Activated naive CD4-positive, alpha-beta T cell treated with anti-CD3 and anti-CD28 coated beads, Interleukin-2, amount 50 U/mL, for 24 hours (primary cell): ENCODE measurements at regions not wholly inside any gene's neighbourhood (a gene's known extent, or its start where the extent isn't known, plus 50 kb on each side); places are given as distances from the start of the nearest gene placed in this dataset.

ENCODE experiments used
- H3K27ac Mint-ChIP-seq: one replicate; pipeline ENCODE4 v1.8.0; 2021; ENCODE audit warnings: mild to moderate bottlenecking, mixed read lengths
- H3K27me3 Mint-ChIP-seq: one replicate; pipeline ENCODE4 v1.8.0; 2021; ENCODE audit warnings: mixed read lengths
- H3K36me3 Mint-ChIP-seq: one replicate; pipeline ENCODE4 v1.8.0; 2021; ENCODE audit warnings: mixed read lengths
- H3K4me1 Mint-ChIP-seq: one replicate; pipeline ENCODE4 v1.8.0; 2021; ENCODE audit warnings: mixed read lengths
- H3K4me3 Mint-ChIP-seq: one replicate; pipeline ENCODE4 v1.8.0; 2021; ENCODE audit warnings: mild to moderate bottlenecking, mixed read lengths
- H3K9me3 Mint-ChIP-seq: one replicate; pipeline ENCODE4 v1.8.0; 2021; ENCODE audit warnings: mixed read lengths

DNA sequence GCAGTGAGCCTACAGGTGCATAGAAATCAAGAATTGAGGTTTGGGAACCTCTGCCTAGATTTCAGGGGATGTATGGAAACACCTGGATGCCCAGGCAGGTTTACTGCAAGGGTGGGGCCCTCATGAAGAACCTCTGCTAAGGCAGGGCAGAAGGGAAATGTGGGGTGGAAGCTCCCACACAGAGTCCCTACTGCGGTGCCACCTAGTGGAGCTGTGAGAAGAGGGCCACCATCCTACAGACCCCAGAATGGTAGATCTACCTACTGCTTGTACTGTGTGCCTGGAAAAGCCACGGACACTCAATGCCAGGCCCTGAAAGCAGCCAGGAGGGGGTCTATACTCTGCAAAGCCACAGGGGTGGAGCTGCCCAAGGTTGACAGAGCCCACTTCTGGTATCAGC is 533.5 kb downstream of the GPAM start:
- Mint-ChIP-seq H3K27me3 (peaks cover 2% of the 10 kb centered on the region), H3K36me3 (no peaks in the 10 kb centered on the region), H3K4me3 (no peak overlapping the region), H3K9me3 (peaks cover 9% of the 10 kb centered on the region), H3K27ac (no peak overlapping the region), H3K4me1 (no peaks in the 10 kb centered on the region)

DNA sequence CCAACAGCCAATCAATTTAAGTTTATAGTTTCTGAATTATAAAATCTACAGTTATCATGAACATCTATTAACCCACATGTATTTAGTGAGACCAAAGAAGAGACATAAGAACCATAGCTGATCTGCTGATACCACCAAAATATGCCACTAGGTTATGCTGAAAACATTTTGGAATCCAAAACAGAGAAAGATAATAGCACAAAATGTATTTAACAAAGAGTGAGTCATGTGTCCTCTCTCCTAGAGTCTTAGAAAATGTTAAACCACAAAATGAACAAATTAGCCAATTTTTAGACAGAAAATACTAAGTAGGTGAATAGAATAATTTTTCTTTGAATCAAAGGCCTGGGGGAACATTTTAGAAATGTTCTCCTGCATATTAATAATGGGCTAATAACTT is 527.5 kb downstream of the GPAM start:
- Mint-ChIP-seq H3K36me3 (no peaks in the 10 kb centered on the region), H3K27ac (no peak overlapping the region), H3K4me3 (no peak overlapping the region), H3K27me3 (peaks cover 3% of the 10 kb centered on the region), H3K4me1 (no peaks in the 10 kb centered on the region), H3K9me3 (peaks cover 5% of the 10 kb centered on the region)

DNA sequence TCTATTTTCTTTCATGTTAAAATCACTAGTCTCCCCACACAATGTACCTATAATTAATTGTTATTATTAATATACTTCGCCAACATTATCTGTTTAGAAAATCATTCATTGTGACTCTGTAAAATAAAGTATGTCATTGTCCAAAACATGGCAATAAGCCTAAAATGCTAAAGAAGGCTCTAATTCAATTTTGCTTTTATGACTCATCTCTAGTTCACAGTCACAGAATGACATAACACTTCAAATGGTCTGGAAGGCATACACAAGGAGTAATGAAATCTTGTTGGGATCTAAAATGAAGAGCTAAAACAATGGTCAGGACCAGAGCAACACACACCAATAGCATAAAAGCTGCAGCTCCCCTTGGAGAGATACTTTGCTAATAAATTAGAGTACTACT is 505.8 kb downstream of the GPAM start:
- no peaks in the 10 kb centered on the region for H3K9me3 Mint-ChIP-seq
- peaks cover under 1% of the 10 kb centered on the region for H3K27me3 Mint-ChIP-seq
- H3K4me1 Mint-ChIP-seq = no peaks in the 10 kb centered on the region
- no peaks in the 10 kb centered on the region for H3K36me3 Mint-ChIP-seq
- no peak overlapping the region for H3K4me3 Mint-ChIP-seq
- no peak overlapping the region for H3K27ac Mint-ChIP-seq

DNA sequence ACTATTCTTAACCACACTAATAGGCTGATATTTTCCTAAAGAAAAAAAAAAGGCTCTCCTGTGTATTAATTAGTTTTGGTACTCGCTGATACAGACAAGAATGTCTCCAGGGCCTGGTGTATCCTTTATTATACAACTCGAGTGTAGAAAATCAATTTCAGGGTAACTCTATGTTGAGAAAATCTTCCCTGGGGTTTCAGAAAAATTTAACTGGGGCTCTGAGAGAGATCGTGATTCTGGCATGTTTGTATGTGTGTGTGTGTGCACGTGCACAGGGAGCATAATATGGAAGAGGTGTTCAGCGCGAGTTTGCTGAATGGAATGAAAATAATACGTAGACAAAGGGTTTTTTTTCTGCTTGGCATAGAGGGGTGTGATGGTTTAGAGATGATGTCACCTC is 496.8 kb downstream of the GPAM start:
- peaks cover 9% of the 10 kb centered on the region for H3K9me3 Mint-ChIP-seq
- H3K4me1 Mint-ChIP-seq = no peaks in the 10 kb centered on the region
- no peak overlapping the region for H3K27ac Mint-ChIP-seq
- peaks cover 2% of the 10 kb centered on the region for H3K27me3 Mint-ChIP-seq
- no peaks in the 10 kb centered on the region for H3K36me3 Mint-ChIP-seq
- H3K4me3 Mint-ChIP-seq = no peak overlapping the region

DNA sequence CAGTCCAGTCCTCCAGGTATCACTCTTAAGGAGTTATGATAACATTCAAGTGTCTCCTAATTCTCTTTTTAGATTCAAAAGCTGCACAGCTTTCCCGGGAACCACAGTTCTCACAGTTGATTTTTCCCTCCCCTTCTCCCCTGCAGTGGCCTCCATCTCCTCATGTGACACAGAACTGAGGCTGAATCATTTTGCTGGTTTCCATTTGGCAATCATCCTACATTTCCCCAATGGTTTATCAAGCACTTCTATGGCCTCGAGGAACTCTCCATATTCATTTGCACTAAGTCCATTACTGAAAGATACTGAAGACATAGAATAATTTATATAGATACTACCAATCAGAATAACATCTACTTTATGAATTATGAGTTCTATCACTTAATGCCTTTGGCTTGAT is 484.9 kb downstream of the GPAM start:
- peaks cover 3% of the 10 kb centered on the region for H3K27me3 Mint-ChIP-seq
- no peak overlapping the region for H3K27ac Mint-ChIP-seq
- no peaks in the 10 kb centered on the region for H3K36me3 Mint-ChIP-seq
- H3K9me3 Mint-ChIP-seq = no peaks in the 10 kb centered on the region
- H3K4me1 Mint-ChIP-seq = no peaks in the 10 kb centered on the region
- no peak overlapping the region for H3K4me3 Mint-ChIP-seq

DNA sequence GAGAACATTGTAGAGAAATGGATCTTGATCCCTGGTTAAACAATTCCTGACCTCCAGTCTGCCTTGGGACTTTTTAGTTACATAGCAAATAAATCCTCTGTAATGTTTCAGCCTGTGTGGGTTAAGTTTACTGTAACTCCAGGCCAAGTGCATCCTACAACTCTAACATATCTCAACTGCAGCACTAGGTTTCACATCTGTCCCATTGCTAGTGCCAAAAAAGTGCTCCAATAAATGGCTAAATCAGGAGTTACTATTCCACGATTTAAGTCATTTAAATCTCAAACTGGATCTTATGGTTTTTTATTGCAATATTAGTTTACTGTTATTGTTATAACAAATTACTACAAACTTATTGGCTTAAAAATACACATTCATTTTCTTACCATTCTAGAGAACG is 479.6 kb downstream of the GPAM start:
- H3K4me3 Mint-ChIP-seq = no peak overlapping the region
- H3K9me3 Mint-ChIP-seq = no peaks in the 10 kb centered on the region
- H3K4me1 Mint-ChIP-seq = no peaks in the 10 kb centered on the region
- H3K27me3 Mint-ChIP-seq = no peaks in the 10 kb centered on the region
- no peaks in the 10 kb centered on the region for H3K36me3 Mint-ChIP-seq
- no peak overlapping the region for H3K27ac Mint-ChIP-seq

DNA sequence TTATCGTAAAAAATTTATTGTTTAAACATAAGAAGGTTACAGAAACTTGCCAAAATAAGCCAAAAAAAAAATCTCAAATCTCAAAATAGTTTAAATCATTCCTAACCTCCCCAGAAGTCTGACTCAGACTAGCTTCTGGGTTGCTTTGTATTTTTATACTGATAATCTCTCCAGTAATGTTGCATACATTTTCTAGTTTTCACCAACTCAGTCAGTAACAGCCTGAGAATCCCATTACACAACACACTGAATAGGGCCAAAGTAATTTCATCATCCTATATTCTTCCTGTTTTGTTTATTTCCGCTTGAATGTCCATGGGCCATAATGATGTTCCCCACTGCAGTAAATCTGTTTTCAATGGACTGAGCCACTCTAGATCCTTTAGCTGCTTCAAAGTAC is 478.5 kb downstream of the GPAM start:
- Mint-ChIP-seq H3K4me3 (no peak overlapping the region), H3K36me3 (no peaks in the 10 kb centered on the region), H3K4me1 (no peaks in the 10 kb centered on the region), H3K27ac (no peak overlapping the region), H3K9me3 (no peaks in the 10 kb centered on the region), H3K27me3 (no peaks in the 10 kb centered on the region)

DNA sequence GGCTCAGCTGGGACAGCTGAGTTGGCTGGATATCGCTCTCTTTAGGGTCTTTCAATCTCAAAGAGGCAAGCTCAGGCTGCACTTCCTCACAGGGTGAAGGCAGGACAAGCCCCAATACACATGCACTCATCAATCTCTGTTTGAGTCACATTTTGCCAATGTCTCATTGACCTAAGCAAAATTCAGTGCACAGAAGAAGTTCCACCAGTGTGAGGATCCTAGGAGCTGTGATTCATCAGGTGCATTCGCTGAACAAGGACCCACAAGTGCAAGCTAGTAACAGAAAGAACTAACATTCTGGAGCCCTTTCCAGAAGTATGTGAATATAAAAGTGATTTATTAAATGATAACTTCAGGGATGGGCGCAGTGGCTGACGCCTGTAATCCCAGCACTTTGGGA is 477.2 kb downstream of the GPAM start:
- Mint-ChIP-seq H3K4me3 (no peak overlapping the region), H3K27ac (no peak overlapping the region), H3K36me3 (no peaks in the 10 kb centered on the region), H3K4me1 (no peaks in the 10 kb centered on the region), H3K9me3 (no peaks in the 10 kb centered on the region), H3K27me3 (no peaks in the 10 kb centered on the region)

DNA sequence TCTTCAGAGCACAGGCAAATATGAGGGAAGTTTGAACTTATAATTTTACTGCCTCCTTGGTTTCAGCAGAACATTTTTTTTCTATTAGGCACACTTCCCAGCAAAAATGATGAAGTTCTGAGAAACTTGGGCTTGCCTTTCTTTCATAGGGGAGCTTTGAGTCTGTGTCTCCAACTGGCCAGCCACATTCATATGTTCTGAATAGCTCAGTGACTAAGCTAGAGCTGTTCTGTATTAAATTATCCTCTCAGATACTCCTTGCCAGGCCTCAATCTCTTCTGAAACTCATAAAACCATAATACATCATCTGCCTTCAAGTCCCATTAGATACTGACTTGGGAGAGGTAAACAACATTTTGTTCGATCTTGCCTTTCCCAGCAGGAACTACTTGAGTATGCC is 476.5 kb downstream of the GPAM start:
- Mint-ChIP-seq H3K27me3 (no peaks in the 10 kb centered on the region), H3K4me1 (no peaks in the 10 kb centered on the region), H3K9me3 (no peaks in the 10 kb centered on the region), H3K4me3 (no peak overlapping the region), H3K27ac (no peak overlapping the region), H3K36me3 (no peaks in the 10 kb centered on the region)

DNA sequence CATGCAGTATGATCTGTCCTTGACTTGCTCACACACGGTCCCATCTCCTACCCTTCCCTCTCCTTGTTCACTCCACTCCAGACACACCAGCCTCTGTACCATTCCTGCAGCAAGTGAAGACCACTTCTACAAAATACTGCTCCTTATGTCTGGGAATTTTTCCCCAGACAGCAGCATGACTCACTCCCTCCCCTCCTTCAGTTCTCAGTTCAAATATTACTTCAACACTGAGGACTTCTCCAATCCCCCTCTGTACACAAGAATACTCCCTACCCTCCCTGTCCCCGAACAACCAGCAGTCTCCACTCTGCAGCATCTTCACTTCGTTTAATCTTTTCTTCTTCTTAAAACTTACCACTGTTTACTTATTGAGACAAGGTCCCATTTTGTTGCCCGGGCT is 474.0 kb downstream of the GPAM start:
- no peak overlapping the region for H3K27ac Mint-ChIP-seq
- H3K4me1 Mint-ChIP-seq = no peaks in the 10 kb centered on the region
- H3K4me3 Mint-ChIP-seq = no peak overlapping the region
- H3K27me3 Mint-ChIP-seq = no peaks in the 10 kb centered on the region
- no peaks in the 10 kb centered on the region for H3K9me3 Mint-ChIP-seq
- H3K36me3 Mint-ChIP-seq = no peaks in the 10 kb centered on the region

DNA sequence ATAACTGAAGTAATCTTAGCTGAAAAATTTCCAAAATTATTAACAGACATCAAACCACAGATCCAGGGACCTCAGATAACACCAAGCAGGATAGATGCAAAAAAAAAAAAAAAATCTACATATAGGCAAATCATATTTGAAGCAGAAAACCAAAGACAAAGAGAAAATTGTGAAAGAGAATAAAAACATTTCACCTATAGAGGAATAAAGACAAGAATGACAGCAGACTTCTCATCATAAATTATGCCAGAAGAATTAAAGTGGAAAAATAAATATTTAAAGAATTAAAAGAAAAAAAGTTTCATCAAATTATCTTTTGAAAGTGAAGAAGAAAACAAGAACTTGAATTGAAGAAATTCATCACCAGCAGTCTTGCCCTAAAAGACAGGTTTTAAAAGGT is 467.5 kb downstream of the GPAM start:
- Mint-ChIP-seq H3K4me3 (no peak overlapping the region), H3K36me3 (no peaks in the 10 kb centered on the region), H3K9me3 (peaks cover 16% of the 10 kb centered on the region)

DNA sequence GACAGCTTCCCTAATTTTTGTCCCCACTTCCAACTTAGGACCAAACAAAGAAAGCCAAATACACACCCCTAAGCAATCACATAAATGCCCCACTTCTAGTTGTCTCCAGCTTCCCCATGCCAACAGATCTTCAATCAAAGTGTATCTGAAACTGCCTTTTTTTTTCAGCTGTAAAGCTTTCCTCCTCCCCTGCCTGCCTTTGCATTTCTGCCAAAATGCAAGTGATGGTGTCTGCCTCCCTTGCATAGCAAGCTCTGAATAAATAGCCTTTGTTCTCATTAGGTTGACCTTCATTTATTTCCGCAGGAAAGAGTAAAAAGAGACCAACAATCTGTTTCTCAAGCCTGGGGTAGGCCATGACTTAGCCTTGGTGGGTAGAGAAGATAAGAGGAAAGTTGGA is 459.4 kb downstream of the GPAM start:
- no peaks in the 10 kb centered on the region for H3K4me1 Mint-ChIP-seq
- no peaks in the 10 kb centered on the region for H3K9me3 Mint-ChIP-seq
- no peak overlapping the region for H3K27ac Mint-ChIP-seq
- H3K4me3 Mint-ChIP-seq = no peak overlapping the region
- no peaks in the 10 kb centered on the region for H3K36me3 Mint-ChIP-seq
- no peaks in the 10 kb centered on the region for H3K27me3 Mint-ChIP-seq

More for the DNA sequence above, 467.5 kb downstream of the GPAM start:
- Mint-ChIP-seq H3K27me3 (no peaks in the 10 kb centered on the region), H3K27ac (no peak overlapping the region), H3K4me1 (no peaks in the 10 kb centered on the region)

DNA sequence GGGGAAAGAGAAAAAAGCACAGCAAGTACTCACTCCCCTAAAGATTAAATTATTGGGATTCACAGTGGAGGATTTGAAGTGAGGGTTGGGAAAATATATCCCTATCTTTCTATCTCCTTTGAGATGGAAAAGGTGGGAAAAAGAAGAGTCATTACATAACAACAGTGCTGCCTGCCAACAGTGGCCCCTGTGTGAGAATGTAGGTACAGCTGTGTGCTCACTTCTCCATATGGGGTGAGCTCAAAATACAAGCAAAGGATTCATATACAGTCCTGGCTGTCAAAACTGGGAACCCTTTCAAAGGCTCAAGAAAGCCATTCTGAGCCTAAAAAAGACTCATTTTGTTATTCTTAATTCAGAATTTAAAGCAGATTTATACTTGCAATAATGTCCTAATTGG is 458.5 kb downstream of the GPAM start:
- Mint-ChIP-seq H3K36me3 (no peaks in the 10 kb centered on the region), H3K27me3 (no peaks in the 10 kb centered on the region), H3K9me3 (no peaks in the 10 kb centered on the region), H3K27ac (no peak overlapping the region), H3K4me3 (no peak overlapping the region), H3K4me1 (no peaks in the 10 kb centered on the region)

DNA sequence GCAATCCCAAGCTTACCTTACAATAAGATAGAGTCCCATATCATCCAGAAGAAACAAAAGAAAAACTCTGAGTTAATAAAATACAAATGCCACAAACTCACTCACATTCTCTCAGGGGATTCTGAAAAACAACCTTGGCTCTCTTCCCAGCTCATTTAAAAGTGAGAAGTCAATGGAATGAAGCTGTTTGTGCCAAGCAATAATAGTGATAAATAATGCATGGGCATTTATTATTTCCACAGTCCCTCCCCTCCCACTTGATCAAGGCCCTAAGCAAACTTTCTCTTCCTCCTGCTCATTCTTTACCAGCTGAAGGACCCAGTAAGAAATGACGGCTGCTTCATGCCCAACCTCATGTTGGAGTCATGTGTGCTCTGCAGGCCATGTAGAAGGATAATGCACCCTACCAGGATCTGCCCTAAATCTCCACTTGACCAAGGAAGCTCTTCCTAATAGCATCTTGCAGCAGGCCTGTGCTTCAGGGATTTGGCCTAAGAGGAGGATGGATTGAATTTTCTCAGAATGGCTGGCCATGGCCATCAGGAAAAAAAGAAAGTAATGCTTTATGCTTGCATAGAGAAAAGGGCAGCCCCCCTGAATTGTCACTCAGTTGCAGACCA is 451.3 kb downstream of the GPAM start:
- H3K4me3 Mint-ChIP-seq = no peak overlapping the region
- H3K27ac Mint-ChIP-seq = no peak overlapping the region
- no peaks in the 10 kb centered on the region for H3K27me3 Mint-ChIP-seq
- no peaks in the 10 kb centered on the region for H3K9me3 Mint-ChIP-seq
- no peaks in the 10 kb centered on the region for H3K36me3 Mint-ChIP-seq
- H3K4me1 Mint-ChIP-seq = no peaks in the 10 kb centered on the region

DNA sequence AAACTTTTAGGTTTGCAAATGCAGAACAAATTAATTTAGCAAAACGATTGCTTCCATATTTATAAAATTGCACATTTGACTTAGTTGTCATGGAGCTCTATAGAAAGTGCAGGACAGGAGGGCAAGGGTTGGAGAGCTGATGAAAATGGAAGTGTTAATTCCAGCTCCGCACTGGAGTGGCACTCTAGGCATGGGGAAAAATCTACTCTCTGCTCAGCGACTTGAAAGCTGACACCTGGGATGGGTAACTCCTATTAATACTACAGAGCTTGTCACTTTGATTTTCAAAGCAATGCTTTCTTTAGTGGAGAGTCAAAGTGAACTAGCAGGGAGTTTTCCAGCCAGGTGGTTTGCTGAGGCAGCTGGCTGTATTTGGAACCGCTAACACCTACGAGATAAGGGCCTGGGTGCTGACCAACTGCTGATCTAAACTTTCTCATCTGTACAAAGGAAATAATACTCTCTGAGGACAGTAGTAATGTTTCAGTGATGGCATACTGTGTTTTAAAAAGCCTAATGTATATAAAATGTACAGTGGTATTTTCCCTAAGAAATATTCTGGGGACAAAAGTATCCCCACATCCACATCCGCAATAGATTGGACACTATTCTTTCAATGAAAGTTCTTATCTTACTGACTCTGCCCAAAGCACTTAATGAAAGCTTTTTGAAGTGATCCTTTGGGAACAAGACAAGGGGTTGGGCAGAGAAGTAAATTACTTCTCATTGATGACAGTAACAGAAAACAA is 444.3 kb downstream of the GPAM start:
- Mint-ChIP-seq H3K4me3 (no peak overlapping the region), H3K27me3 (no peaks in the 10 kb centered on the region), H3K36me3 (no peaks in the 10 kb centered on the region), H3K4me1 (no peaks in the 10 kb centered on the region), H3K27ac (no peak overlapping the region), H3K9me3 (no peaks in the 10 kb centered on the region)

DNA sequence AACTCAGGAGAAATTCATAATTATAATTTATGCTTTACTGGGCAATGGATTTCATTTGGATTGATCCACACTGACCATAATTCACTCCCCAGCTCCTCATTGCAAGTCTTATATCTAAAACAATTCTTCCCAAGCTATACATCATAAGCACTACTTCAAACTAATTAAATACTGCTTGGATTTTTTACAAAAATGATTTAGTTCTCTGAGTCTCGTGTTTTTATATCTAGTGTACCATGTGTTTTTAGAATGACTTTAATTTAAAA is 443.8 kb downstream of the GPAM start:
- no peak overlapping the region for H3K27ac Mint-ChIP-seq
- no peak overlapping the region for H3K4me3 Mint-ChIP-seq
- no peaks in the 10 kb centered on the region for H3K4me1 Mint-ChIP-seq
- H3K9me3 Mint-ChIP-seq = no peaks in the 10 kb centered on the region
- no peaks in the 10 kb centered on the region for H3K27me3 Mint-ChIP-seq
- H3K36me3 Mint-ChIP-seq = no peaks in the 10 kb centered on the region

DNA sequence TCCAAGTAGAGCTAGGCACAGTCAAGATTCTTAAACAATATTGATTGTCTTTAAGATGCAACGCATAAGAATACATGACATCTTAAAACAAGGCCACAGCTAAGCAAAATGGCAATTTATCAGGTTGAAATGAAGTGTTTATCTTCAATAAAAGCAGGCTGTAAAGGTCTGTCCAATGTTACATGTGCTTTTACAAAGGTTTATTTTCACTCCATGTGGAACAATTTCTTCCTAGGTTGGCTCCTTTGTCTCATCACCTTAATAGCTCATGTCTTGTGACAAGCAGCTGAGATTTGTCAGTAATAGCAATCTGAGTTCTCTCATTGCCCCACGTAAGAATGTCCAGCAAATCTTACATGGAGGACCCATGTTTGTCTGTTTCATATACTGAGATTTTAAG is 437.6 kb downstream of the GPAM start:
- Mint-ChIP-seq H3K9me3 (no peaks in the 10 kb centered on the region), H3K27me3 (peaks cover 1% of the 10 kb centered on the region), H3K36me3 (no peaks in the 10 kb centered on the region), H3K4me3 (no peak overlapping the region), H3K4me1 (no peaks in the 10 kb centered on the region), H3K27ac (no peak overlapping the region)
